Loucy (cell line): ENCODE measurements at regions not wholly inside any gene's neighbourhood (a gene's known extent, or its start where the extent isn't known, plus 50 kb on each side); places are given as distances from the start of the nearest gene placed in this dataset.

Source experiments
- H2AFZ ChIP-seq: fragments of 200-600 bp; sonication (generic); 2 replicates; pipeline ENCODE4 v1.6.0; 2016; ENCODE audit warnings: antibody characterized with exemption, mild to moderate bottlenecking, low read length, moderate library complexity
- H3F3A ChIP-seq: fragments of 200-600 bp; 2 replicates; pipeline ENCODE4 v1.6.0; 2016; ENCODE audit warnings: antibody characterized with exemption, low read depth, mild to moderate bottlenecking
- H3K27me3 ChIP-seq: fragments of 200-600 bp; sonication (generic); 2 replicates; pipeline ENCODE4 v1.6.1; 2014; ENCODE audit warnings: low read length, mild to moderate bottlenecking; ENCODE audit not compliant: insufficient read depth, poor library complexity, severe bottlenecking
- H3K36me3 ChIP-seq: fragments of 200-600 bp; sonication (generic); 2 replicates; pipeline ENCODE4 v1.6.1; 2016; ENCODE audit warnings: low read length; ENCODE audit not compliant: insufficient read depth
- H3K4me1 ChIP-seq: fragments of 200-600 bp; sonication (generic); 2 replicates; pipeline ENCODE4 v1.5.1; 2014; ENCODE audit warnings: low read length, mild to moderate bottlenecking; ENCODE audit not compliant: insufficient read depth, poor library complexity, severe bottlenecking
- H3K4me2 ChIP-seq: fragments of 200-600 bp; sonication (generic); 2 replicates; pipeline ENCODE4 v1.6.0; 2014; ENCODE audit warnings: antibody characterized with exemption, low read length, low read depth, mild to moderate bottlenecking; ENCODE audit not compliant: poor library complexity, severe bottlenecking
- H3K4me3 ChIP-seq: fragments of 200-600 bp; sonication (generic); 2 replicates; pipeline ENCODE4 v1.5.1; 2014; ENCODE audit warnings: low read length, mild to moderate bottlenecking, mixed read lengths; ENCODE audit not compliant: poor library complexity, severe bottlenecking
- H3K79me2 ChIP-seq: fragments of 200-600 bp; sonication (generic); 2 replicates; pipeline ENCODE4 v1.6.1; 2014; ENCODE audit warnings: low read length; ENCODE audit not compliant: insufficient read depth
- H3K9ac ChIP-seq: fragments of 200-600 bp; sonication (generic); 2 replicates; pipeline ENCODE4 v1.6.0; 2014; ENCODE audit warnings: mild to moderate bottlenecking, low read depth, low read length, moderate library complexity; ENCODE audit not compliant: poor library complexity, severe bottlenecking
- H3K9me2 ChIP-seq: fragments of 200-600 bp; sonication (generic); replicated peaks from 2 replicates; pipeline ENCODE4 v1.6.1; 2016; ENCODE audit warnings: low read depth, low read length, mixed read lengths
- H3K9me3 ChIP-seq: fragments of 200-600 bp; sonication (generic); 2 replicates; pipeline ENCODE4 v1.6.1; 2014; ENCODE audit warnings: mild to moderate bottlenecking, antibody characterized with exemption, low read length, low read depth; ENCODE audit not compliant: insufficient read depth
- H4K20me1 ChIP-seq: fragments of 200-600 bp; sonication (generic); 2 replicates; pipeline ENCODE4 v1.6.0; 2014; ENCODE audit warnings: antibody characterized with exemption, low read length, mild to moderate bottlenecking; ENCODE audit not compliant: insufficient read depth, poor library complexity, severe bottlenecking
- CTCF ChIP-seq: fragments of 200-600 bp; sonication (generic); conservative IDR thresholded peaks from 2 replicates; pipeline ENCODE4 v1.5.1; 2014; ENCODE audit warnings: mild to moderate bottlenecking, antibody characterized with exemption, low read length
- EZH2phosphoT487 ChIP-seq: fragments of 200-600 bp; IDR thresholded peaks from 2 replicates; pipeline ENCODE4 v1.6.1; 2018; ENCODE audit warnings: antibody characterized with exemption, mild to moderate bottlenecking, moderate library complexity, borderline replicate concordance

GRCh38 chr6:104591573-104592334 lies 268.0 kb downstream of the HACE1 start:
- H3K4me1 ChIP-seq = no peaks in the 10 kb centered on the region

GRCh38 chr6:104589940-104590339 lies 269.8 kb downstream of the HACE1 start:
- H3F3A ChIP-seq = no peaks in the 10 kb centered on the region
- H3K4me1 ChIP-seq = no peaks in the 10 kb centered on the region
- H3K27me3 ChIP-seq = no peaks in the 10 kb centered on the region
- 0 out of 2 replicates have a peak overlapping the region, but pooled peaks have one; percentile 45 for H2AFZ ChIP-seq
- no peaks in the 10 kb centered on the region for H4K20me1 ChIP-seq
- no peaks in the 10 kb centered on the region for H3K79me2 ChIP-seq
- no peak overlapping the region for H3K4me2 ChIP-seq
- H3K4me3 ChIP-seq = no peak overlapping the region
- TF ChIP-seq EZH2phosphoT487 (no peak), CTCF (no peak)
- no peaks in the 10 kb centered on the region for H3K36me3 ChIP-seq
- H3K9me2 ChIP-seq = no peaks in the 10 kb centered on the region
- no peak overlapping the region for H3K9ac ChIP-seq
- H3K9me3 ChIP-seq = no peaks in the 10 kb centered on the region

More at GRCh38 chr6:104591573-104592334, 268.0 kb downstream of the HACE1 start:
- Histone ChIP-seq H3K27me3 (no peaks in the 10 kb centered on the region), H4K20me1 (no peaks in the 10 kb centered on the region), H3K36me3 (no peaks in the 10 kb centered on the region), H3K9ac (no peak overlapping the region), H2AFZ (no peak overlapping the region), H3K9me2 (no peaks in the 10 kb centered on the region), H3K9me3 (no peaks in the 10 kb centered on the region), H3K4me3 (no peak overlapping the region), H3K79me2 (no peaks in the 10 kb centered on the region), H3F3A (no peaks in the 10 kb centered on the region), H3K4me2 (no peak overlapping the region)
- TF ChIP-seq CTCF (no peak), EZH2phosphoT487 (no peak)

DNA sequence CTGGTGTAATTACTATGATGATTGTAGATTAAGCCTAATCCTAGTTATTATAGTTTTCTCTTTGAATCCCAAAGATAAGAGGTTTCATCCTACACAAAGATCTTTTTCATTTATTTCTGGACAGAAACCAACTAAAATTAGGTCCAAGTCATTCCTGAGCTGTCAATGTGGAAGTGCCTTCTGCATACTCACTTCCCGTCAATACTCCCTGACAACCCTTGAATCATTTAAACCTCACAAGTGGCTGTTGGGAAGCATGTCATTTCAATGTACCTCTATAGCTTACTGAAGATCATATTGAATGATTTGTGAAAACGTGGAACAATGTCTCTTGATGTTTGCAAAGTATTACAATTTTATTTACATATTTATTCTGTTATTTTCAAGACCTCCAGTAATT lies 274.1 kb downstream of the HACE1 start:
- Histone ChIP-seq H3K9me2 (no peaks in the 10 kb centered on the region), H3K27me3 (no peaks in the 10 kb centered on the region), H3F3A (no peaks in the 10 kb centered on the region), H3K4me2 (no peak overlapping the region), H3K4me3 (no peak overlapping the region), H3K4me1 (no peaks in the 10 kb centered on the region), H4K20me1 (no peaks in the 10 kb centered on the region), H3K36me3 (no peaks in the 10 kb centered on the region), H3K79me2 (no peaks in the 10 kb centered on the region), H3K9ac (no peak overlapping the region), H2AFZ (no peak overlapping the region), H3K9me3 (no peaks in the 10 kb centered on the region)
- TF ChIP-seq EZH2phosphoT487 (no peak), CTCF (no peak)
